CD4-positive, alpha-beta memory T cell (primary cell): ENCODE measurements at regions not wholly inside any gene's neighbourhood (a gene's known extent, or its start where the extent isn't known, plus 50 kb on each side); places are given as distances from the start of the nearest gene placed in this dataset.

ENCODE experiments used
- CTCF ChIA-PET: fragments of 350-600 bp; sonication (Branson Sonifier 250); formaldehyde crosslinking; loops from one replicate; lab custom pipeline; 2021; ENCODE audit warnings: inconsistent platforms; ENCODE audit not compliant: partially characterized antibody; lab: Charles Lee
- POLR2A ChIA-PET: fragments of 350-600 bp; sonication (Branson Sonifier 250); formaldehyde crosslinking; loops from one replicate; lab custom pipeline; 2021; ENCODE audit not compliant: partially characterized antibody; lab: Charles Lee
- DNase-seq, 5 donors: peaks; one replicate each; pipeline versions ENCODE4 v3.0.0 to v3.0.0-alpha.2; 2020 to 2022; ENCODE audit warnings: mixed read lengths in 1 of 5
- H3K27ac ChIP-seq: one replicate; pipeline ENCODE4 v1.7.0; 2013; ENCODE audit warnings: low read depth, low read length
- H3K27me3 ChIP-seq: 2 replicates; pipeline ENCODE4 v1.7.0; 2013; ENCODE audit warnings: mild to moderate bottlenecking, low read length, moderate library complexity; ENCODE audit not compliant: insufficient read depth
- H3K36me3 ChIP-seq: 2 replicates; pipeline ENCODE4 v1.7.0; 2013; ENCODE audit warnings: mild to moderate bottlenecking, low read length, moderate library complexity; ENCODE audit not compliant: insufficient read depth
- H3K4me1 ChIP-seq: 2 replicates; pipeline ENCODE4 v1.7.0; 2013; ENCODE audit warnings: mild to moderate bottlenecking, low read length, moderate library complexity; ENCODE audit not compliant: insufficient read depth
- H3K4me3 ChIP-seq, 2 donors: one replicate each; pipeline ENCODE4 v1.7.0; 2013; ENCODE audit warnings: low read length in 2 of 2, mild to moderate bottlenecking in 1 of 2
- H3K9me3 ChIP-seq, 2 donors: one replicate each; pipeline ENCODE4 v1.7.0; 2013; ENCODE audit warnings: low read length in 2 of 2, control low read depth in 1 of 2; ENCODE audit not compliant: control insufficient read depth in 1 of 2
- H3K27ac Mint-ChIP-seq, 7 donors: one replicate each; pipeline ENCODE4 v1.8.0; 2020 to 2021; ENCODE audit warnings: mixed read lengths in 7 of 7, mild to moderate bottlenecking in 6 of 7, inconsistent platforms in 3 of 7, moderate library complexity in 3 of 7
- H3K27me3 Mint-ChIP-seq, 2 donors: one replicate each; pipeline ENCODE4 v1.8.0; 2020 to 2021; ENCODE audit warnings: mixed read lengths in 2 of 2
- H3K36me3 Mint-ChIP-seq, 2 donors: one replicate each; pipeline ENCODE4 v1.8.0; 2020 to 2021; ENCODE audit warnings: mixed read lengths in 2 of 2, inconsistent platforms in 1 of 2, mild to moderate bottlenecking in 1 of 2
- H3K4me1 Mint-ChIP-seq, 4 donors: one replicate each; pipeline ENCODE4 v1.8.0; 2020 to 2021; ENCODE audit warnings: mixed read lengths in 4 of 4, mild to moderate bottlenecking in 1 of 4
- H3K4me3 Mint-ChIP-seq, 8 donors: one replicate each; pipeline ENCODE4 v1.8.0; 2020 to 2021; ENCODE audit warnings: mixed read lengths in 8 of 8, mild to moderate bottlenecking in 7 of 8, moderate library complexity in 6 of 8, inconsistent platforms in 3 of 8
- H3K9me3 Mint-ChIP-seq, 8 donors: one replicate each; pipeline ENCODE4 v1.8.0; 2020 to 2021; ENCODE audit warnings: mixed read lengths in 8 of 8, mild to moderate bottlenecking in 5 of 8, inconsistent platforms in 3 of 8, moderate library complexity in 1 of 8
- intact Hi-C: fragments of 100-400 bp; cut with micrococcal nuclease; formaldehyde crosslinking; loops from one replicate; pipeline ENCODE4 v1.15.1; 2023

GRCh38 chr2:196353717-196354116, 182.3 kb upstream of the STK17B start:
- DNase-seq, result no peak
- no peak overlapping the region for H3K27ac ChIP-seq
- H3K27me3 ChIP-seq, result no peaks in the 10 kb centered on the region
- H3K36me3 ChIP-seq, result no peaks in the 10 kb centered on the region
- Mint-ChIP-seq H3K4me1 (no peaks in the 10 kb centered on the region), H3K27me3 (peaks cover 6 to 8% of the 10 kb centered on the region in 2 donors), H3K9me3 (peaks cover 0 to 15% (median 6%) of the 10 kb centered on the region in 8 donors), H3K4me3 (no peak overlapping the region), H3K27ac (no peak overlapping the region), H3K36me3 (peaks cover 0 to 14% of the 10 kb centered on the region in 2 donors)
- no peaks in the 10 kb centered on the region for H3K4me1 ChIP-seq
- H3K4me3 ChIP-seq, result no peak overlapping the region
- intact Hi-C loops, result no loop called here
- ChIA-PET CTCF (no interaction called here), POLR2A (no interaction called here)
- no peaks in the 10 kb centered on the region for H3K9me3 ChIP-seq

- intact Hi-C loops, result no loop called here
- Histone ChIP-seq H3K4me1 (no peaks in the 10 kb centered on the region), H3K9me3 (no peaks in the 10 kb centered on the region), H3K27ac (no peak overlapping the region), H3K4me3 (no peak overlapping the region), H3K27me3 (no peaks in the 10 kb centered on the region), H3K36me3 (no peaks in the 10 kb centered on the region)
- H3K4me3 Mint-ChIP-seq, result no peak overlapping the region
- no peak for DNase-seq
- peaks cover 0 to 15% (median 6%) of the 10 kb centered on the region in 8 donors for H3K9me3 Mint-ChIP-seq
- peaks cover 0 to 14% of the 10 kb centered on the region in 2 donors for H3K36me3 Mint-ChIP-seq
- POLR2A ChIA-PET, result no interaction called here
- H3K27ac Mint-ChIP-seq, result no peak overlapping the region
- H3K27me3 Mint-ChIP-seq, result peaks cover 6% of the 10 kb centered on the region in 2 donors
- no peaks in the 10 kb centered on the region for H3K4me1 Mint-ChIP-seq
- CTCF ChIA-PET, result no interaction called here
Measured at GRCh38 chr2:196354186-196354585, 182.8 kb upstream of the STK17B start.

- H3K27ac ChIP-seq, result no peak overlapping the region
- no peak overlapping the region for H3K27ac Mint-ChIP-seq
- H3K9me3 Mint-ChIP-seq, result peaks cover 0 to 15% (median 6%) of the 10 kb centered on the region in 8 donors
- no peaks in the 10 kb centered on the region for H3K4me1 Mint-ChIP-seq
- H3K4me3 Mint-ChIP-seq, result no peak overlapping the region
- ChIA-PET CTCF (interaction anchor here (1.3 kb wide), 1 partner anchor 18 kb away, joined by 3 read pairs; no protein-coding TSS in a partner anchor), POLR2A (no interaction called here)
- no peak for DNase-seq
- intact Hi-C loops, result no loop called here
- H3K27me3 ChIP-seq, result no peaks in the 10 kb centered on the region
- no peaks in the 10 kb centered on the region for H3K4me1 ChIP-seq
- no peak overlapping the region for H3K4me3 ChIP-seq
- H3K9me3 ChIP-seq, result no peaks in the 10 kb centered on the region
- H3K27me3 Mint-ChIP-seq, result peaks cover 2 to 9% of the 10 kb centered on the region in 2 donors
- H3K36me3 Mint-ChIP-seq, result peaks cover 0 to 14% of the 10 kb centered on the region in 2 donors
- H3K36me3 ChIP-seq, result no peaks in the 10 kb centered on the region
Measured at GRCh38 chr2:196356332-196356731, 185.0 kb upstream of the STK17B start.

- ChIA-PET CTCF (no interaction called here), POLR2A (no interaction called here)
- Mint-ChIP-seq H3K27ac (no peak overlapping the region), H3K4me3 (no peak overlapping the region), H3K36me3 (peaks cover 0 to under 1% of the 10 kb centered on the region in 2 donors), H3K4me1 (no peaks in the 10 kb centered on the region), H3K9me3 (peaks cover 0 to 1% (median 0%) of the 10 kb centered on the region in 8 donors), H3K27me3 (peaks cover 5 to 8% of the 10 kb centered on the region in 2 donors)
- Histone ChIP-seq H3K27me3 (no peaks in the 10 kb centered on the region), H3K4me1 (no peaks in the 10 kb centered on the region), H3K9me3 (no peaks in the 10 kb centered on the region), H3K36me3 (no peaks in the 10 kb centered on the region), H3K4me3 (no peak overlapping the region), H3K27ac (no peak overlapping the region)
- intact Hi-C loops, result no loop called here
- DNase-seq, result no peak
Measured at GRCh38 chr2:196360650-196361049, 189.3 kb upstream of the STK17B start.

GRCh38 chr2:196361606-196362326, 190.4 kb upstream of the STK17B start:
- peaks cover 0 to 2% (median 0%) of the 10 kb centered on the region in 4 donors for H3K4me1 Mint-ChIP-seq
- H3K36me3 Mint-ChIP-seq, result no peaks in the 10 kb centered on the region
- peaks cover 4% of the 10 kb centered on the region in 2 donors for H3K27me3 Mint-ChIP-seq
- H3K27ac ChIP-seq, result no peak overlapping the region
- H3K36me3 ChIP-seq, result no peaks in the 10 kb centered on the region
- no peak overlapping the region for H3K4me3 Mint-ChIP-seq
- intact Hi-C loops, result no loop called here
- ChIA-PET CTCF (interaction anchor here (1.2 to 1.5 kb wide), 2 partner anchors 11 to 25 kb away, joined by 3 read pairs; no protein-coding TSS in a partner anchor), POLR2A (no interaction called here)
- DNase-seq, result no peak
- no peaks in the 10 kb centered on the region for H3K9me3 ChIP-seq
- no peak overlapping the region for H3K27ac Mint-ChIP-seq
- no peaks in the 10 kb centered on the region for H3K9me3 Mint-ChIP-seq
- no peaks in the 10 kb centered on the region for H3K4me1 ChIP-seq
- no peaks in the 10 kb centered on the region for H3K27me3 ChIP-seq
- H3K4me3 ChIP-seq, result no peak overlapping the region

GRCh38 chr2:196362973-196363549, 191.7 kb upstream of the STK17B start:
- Histone ChIP-seq H3K9me3 (no peaks in the 10 kb centered on the region), H3K4me1 (no peaks in the 10 kb centered on the region), H3K27ac (no peak overlapping the region), H3K27me3 (no peaks in the 10 kb centered on the region), H3K4me3 (no peak overlapping the region), H3K36me3 (no peaks in the 10 kb centered on the region)
- Mint-ChIP-seq H3K27ac (no peak overlapping the region), H3K9me3 (peaks cover 1 to 7% (median 3%) of the 10 kb centered on the region in 8 donors), H3K4me3 (no peak overlapping the region), H3K27me3 (peaks cover 4% of the 10 kb centered on the region in 2 donors), H3K4me1 (peaks cover 0 to 2% (median 0%) of the 10 kb centered on the region in 4 donors), H3K36me3 (no peaks in the 10 kb centered on the region)
- CTCF ChIA-PET, result interaction anchor here (1.2 to 1.5 kb wide), 2 partner anchors 10 to 26 kb away, joined by 3 read pairs; no protein-coding TSS in a partner anchor
- no peak for DNase-seq
- intact Hi-C loops, result no loop called here
- POLR2A ChIA-PET, result no interaction called here

- Histone ChIP-seq H3K4me1 (no peaks in the 10 kb centered on the region), H3K36me3 (no peaks in the 10 kb centered on the region), H3K27me3 (no peaks in the 10 kb centered on the region), H3K4me3 (no peak overlapping the region), H3K27ac (no peak overlapping the region), H3K9me3 (no peaks in the 10 kb centered on the region)
- DNase-seq, result no peak
- Mint-ChIP-seq H3K27ac (no peak overlapping the region), H3K36me3 (peaks cover 0 to 2% of the 10 kb centered on the region in 2 donors), H3K27me3 (peaks cover 2 to 4% of the 10 kb centered on the region in 2 donors), H3K9me3 (peaks cover 3 to 21% (median 12%) of the 10 kb centered on the region in 8 donors), H3K4me3 (no peak overlapping the region), H3K4me1 (peaks cover 0 to 2% (median 0%) of the 10 kb centered on the region in 4 donors)
- POLR2A ChIA-PET, result no interaction called here
- intact Hi-C loops, result no loop called here
- CTCF ChIA-PET, result no interaction called here
Measured at GRCh38 chr2:196365145-196365544, 193.8 kb upstream of the STK17B start.
